ENCODE measurements at regions not wholly inside any gene's neighbourhood (a gene's known extent, or its start where the extent isn't known, plus 50 kb on each side); places are given as distances from the start of the nearest gene placed in this dataset.

GRCh38 chr6:40039042-40039441, 104.8 kb upstream of the MOCS1 start:
- no peak for TF ChIP-seq CTCF (IDR thresholded peaks at IDR 0.05; ENCODE audit: insufficient read depth, low read depth, low read length)
- no peak for TF ChIP-seq EZH2 (IDR thresholded peaks at IDR 0.05; ENCODE audit: insufficient read depth, low read length)

Measured in astrocyte (in vitro differentiated cells and primary cell).